ENCODE measurements at regions not wholly inside any gene's neighbourhood (a gene's known extent, or its start where the extent isn't known, plus 50 kb on each side); places are given as distances from the start of the nearest gene placed in this dataset.

DNA sequence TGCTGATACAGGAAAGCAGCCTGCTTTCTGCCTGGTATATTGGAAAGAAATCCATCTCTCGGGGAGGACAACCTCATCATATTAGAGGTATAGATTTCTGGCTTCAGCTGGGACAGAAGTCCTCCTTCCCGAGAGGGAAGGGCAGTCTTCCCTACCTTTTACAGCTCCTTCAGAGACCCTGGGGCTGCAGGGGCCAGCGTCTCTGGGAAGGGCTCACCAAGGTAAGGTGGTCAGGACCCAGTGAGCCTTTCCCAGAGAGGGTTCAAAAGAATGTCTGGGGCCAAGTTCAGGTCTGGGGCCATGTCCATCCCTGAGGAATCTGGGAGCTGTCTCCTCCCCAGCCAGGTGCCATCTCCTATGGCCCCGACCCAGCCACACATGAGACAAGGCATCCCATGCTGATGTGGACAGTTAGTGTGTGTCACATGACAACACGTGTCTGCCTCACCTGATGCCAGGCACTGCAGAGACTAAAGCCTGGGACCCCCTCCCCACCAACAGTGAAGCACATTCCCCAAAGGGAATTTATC lies 136.4 kb downstream of the URI1 start:
- TF ChIP-seq, protein P1, sequence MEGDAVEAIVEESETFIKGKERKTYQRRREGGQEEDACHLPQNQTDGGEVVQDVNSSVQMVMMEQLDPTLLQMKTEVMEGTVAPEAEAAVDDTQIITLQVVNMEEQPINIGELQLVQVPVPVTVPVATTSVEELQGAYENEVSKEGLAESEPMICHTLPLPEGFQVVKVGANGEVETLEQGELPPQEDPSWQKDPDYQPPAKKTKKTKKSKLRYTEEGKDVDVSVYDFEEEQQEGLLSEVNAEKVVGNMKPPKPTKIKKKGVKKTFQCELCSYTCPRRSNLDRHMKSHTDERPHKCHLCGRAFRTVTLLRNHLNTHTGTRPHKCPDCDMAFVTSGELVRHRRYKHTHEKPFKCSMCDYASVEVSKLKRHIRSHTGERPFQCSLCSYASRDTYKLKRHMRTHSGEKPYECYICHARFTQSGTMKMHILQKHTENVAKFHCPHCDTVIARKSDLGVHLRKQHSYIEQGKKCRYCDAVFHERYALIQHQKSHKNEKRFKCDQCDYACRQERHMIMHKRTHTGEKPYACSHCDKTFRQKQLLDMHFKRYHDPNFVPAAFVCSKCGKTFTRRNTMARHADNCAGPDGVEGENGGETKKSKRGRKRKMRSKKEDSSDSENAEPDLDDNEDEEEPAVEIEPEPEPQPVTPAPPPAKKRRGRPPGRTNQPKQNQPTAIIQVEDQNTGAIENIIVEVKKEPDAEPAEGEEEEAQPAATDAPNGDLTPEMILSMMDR (IDR thresholded peaks at IDR 0.05): no peak

DNA sequence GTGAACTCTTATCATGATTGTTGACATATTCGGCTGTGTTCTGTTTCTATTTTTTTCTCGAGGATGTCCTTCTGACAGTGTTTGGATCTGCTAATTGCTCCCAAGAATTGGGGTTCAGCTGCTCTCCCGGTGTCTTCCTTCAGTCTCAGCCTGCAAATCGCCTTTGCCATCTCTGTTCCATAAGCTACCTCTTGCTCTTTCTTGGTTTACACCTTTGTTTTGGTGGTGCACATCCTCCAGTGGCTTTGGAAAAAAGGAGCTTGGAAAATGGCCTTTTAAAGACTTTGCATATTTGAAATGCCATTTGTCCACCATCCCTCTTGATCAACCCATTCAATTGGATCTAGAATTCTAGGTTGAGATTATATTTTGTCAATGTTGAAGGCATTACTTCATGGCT lies 137.2 kb downstream of the URI1 start:
- TF ChIP-seq, protein P1 (IDR thresholded peaks at IDR 0.05): no peak

DNA sequence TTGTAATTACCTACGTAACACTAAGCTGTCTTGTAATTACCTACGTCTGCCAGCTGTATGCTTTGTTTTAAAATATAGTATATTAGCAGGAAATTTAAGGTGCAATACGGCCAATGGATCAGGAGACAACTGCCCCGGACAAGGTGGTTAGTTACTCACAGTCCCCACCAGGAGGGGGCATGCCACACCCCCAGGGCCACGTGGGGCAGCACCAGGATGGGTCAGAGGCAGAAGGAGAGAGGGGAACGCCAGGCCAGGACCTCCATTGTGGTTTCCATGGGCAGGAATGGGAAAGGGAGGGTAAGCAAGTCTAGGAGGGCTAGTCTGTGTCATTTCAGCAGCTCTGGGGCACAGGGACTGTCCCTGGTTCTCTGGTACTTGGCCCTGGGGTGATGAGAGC lies 140.1 kb downstream of the URI1 start:
- TF ChIP-seq, protein P1 (IDR thresholded peaks at IDR 0.05): no peak

DNA sequence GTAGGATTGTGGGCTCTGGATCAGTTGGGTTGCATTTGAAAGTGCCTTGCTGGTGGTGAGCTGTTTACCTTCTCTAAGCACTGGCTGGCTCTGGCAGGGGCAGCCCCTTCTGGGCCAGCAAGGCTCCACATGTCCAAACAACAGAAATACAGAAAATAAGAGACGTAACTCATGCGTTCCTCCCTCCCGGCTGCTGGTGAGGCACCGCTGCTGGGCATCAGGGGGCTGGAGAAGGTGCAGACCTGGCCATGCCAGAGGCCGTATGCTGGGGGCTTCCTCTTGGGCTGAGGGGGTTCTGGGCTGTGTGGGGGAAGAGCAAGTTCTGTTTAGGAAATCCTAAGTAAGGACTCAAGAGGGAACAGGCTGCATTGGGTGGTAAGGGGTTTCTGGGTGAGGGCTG lies 140.6 kb downstream of the URI1 start:
- TF ChIP-seq, protein P1 (IDR thresholded peaks at IDR 0.05): no peak

DNA sequence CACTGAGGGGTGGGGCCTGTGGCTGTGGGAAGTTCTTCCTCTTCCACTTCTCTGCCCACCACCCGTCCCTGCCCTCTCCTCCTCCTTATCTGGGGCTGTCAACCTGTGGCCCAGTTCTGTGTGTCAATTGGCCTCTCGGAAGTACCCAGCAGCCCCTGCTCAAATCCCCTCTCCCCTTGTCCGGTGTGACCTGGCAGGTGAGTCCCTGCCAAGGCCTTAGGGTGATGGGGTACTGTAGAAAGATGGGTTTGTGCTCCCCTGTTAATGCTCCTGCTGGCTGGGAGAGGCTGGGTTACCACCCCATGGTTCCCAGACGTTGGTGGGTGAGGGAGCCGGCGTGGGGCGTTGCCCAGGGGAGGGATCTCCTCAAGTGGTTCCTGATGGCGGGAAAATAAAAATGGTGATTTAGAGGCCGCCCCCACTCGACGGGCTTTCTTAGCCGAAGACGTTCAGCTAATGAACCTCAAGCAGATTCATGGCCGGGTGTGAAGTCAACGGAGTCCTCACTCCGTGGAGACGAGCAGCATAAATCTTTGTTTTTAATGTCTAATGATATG lies 141.2 kb downstream of the URI1 start:
- TF ChIP-seq, protein P1 (IDR thresholded peaks at IDR 0.05): no peak

DNA sequence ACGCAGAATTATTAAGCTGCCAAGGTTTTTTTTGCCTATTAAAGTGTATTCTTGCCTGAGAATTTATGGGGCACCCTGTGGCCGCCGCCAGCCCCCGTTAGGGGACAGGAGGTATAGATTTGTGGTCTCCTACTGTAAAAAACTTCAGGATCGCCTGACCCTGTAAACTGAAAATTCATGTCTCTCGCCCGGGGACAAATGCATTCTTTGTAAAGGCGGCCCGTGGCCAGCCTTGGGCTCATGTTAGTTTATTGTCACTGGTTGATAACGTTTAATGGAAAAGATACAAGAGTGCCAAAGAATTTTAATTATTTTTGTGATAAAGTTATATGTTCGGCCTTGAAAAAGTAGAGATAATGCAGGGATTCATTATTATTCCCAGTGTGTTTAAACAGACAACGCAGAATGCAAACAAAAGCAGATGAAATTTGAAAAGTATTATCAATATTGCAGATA lies 141.7 kb downstream of the URI1 start:
- TF ChIP-seq, protein P1 (IDR thresholded peaks at IDR 0.05): no peak

DNA sequence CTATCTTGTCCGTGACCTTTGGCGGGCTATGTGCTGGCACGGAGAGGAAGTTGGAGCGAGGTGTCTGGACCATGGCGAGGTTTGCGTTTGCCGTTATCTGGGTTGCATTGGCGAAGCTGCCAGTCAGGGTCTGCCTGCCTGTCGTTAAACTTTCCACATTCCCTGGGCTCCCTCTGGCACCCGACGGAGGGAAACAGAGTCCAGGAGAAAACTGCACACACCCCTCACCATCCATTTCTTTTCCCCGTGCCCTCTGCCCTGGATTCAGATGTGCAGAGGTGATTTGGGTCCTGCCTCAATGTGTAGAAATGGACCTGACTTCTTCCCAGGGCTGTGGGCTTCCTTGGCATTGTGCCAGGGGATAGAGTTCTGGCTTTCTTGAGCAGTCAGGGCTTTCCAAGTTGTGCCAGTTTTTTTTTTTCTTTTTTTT lies 142.4 kb downstream of the URI1 start:
- TF ChIP-seq, protein P1 (IDR thresholded peaks at IDR 0.05): no peak

DNA sequence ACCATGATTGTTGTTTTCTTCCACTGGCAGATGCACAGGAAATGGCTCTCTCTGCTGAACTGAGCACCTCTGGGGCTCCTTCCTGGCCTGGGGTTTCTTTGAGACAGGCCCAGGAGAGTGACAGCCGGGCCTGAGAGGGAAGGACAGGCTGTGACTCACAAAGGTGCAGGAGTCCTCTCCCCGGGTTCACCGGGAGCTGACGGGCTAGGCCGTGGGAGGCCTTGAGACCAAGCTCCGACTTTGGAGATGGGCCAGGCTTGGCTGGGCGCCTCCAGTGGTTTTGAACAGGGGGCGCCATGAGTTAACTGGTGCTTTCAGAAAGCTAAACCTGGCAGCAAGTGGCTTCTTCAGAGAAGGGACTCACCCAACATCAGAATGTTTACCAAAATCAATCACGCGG lies 143.4 kb downstream of the URI1 start:
- TF ChIP-seq, protein P1 (IDR thresholded peaks at IDR 0.05): no peak
